ENCODE measurements at regions not wholly inside any gene's neighbourhood (a gene's known extent, or its start where the extent isn't known, plus 50 kb on each side); places are given as distances from the start of the nearest gene placed in this dataset.

DNA sequence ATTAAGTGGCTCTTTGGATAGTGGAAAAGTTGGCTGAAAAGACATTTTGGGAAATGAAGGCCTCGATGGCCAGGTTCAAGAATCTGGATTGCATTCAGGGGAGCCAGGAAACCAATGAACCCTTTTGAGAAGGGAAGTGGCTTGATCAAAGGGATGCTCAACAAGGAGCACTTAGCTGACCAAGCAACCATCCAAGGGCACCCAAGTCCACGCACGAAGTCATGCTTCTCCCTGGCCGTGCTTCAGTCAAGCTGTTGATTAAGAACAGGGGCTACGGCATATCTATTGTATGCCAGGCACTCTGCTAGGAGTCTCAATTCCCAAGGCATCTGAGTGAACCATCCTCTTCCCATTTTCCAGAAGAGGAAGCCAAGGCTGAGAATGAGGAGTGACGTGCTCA is 185.8 kb upstream of the GLI2 start:
- peaks cover 90% of the 10 kb centered on the region for H3K27me3 Mint-ChIP-seq (ENCODE audit: low read depth, poor library complexity)

DNA sequence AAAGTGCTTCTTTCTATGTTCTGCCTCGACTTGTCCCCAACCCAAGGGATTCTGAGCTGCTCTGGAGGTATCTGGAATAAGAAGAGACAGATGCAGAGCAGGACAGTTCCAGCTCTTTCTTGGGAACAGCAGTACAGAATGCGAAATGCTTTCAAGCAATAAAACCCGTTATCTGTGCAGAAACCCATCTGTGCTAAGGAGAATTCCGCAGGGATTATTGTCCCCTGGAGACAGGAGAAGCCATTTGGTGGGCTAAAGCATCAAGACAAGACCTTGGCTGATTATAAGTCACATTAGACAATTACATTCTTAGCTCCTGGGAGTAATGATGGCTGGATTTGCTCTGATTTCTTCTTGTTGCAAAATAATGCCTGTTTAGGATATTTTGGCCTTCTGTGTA is 185.4 kb upstream of the GLI2 start:
- TF ChIP-seq, protein P1, sequence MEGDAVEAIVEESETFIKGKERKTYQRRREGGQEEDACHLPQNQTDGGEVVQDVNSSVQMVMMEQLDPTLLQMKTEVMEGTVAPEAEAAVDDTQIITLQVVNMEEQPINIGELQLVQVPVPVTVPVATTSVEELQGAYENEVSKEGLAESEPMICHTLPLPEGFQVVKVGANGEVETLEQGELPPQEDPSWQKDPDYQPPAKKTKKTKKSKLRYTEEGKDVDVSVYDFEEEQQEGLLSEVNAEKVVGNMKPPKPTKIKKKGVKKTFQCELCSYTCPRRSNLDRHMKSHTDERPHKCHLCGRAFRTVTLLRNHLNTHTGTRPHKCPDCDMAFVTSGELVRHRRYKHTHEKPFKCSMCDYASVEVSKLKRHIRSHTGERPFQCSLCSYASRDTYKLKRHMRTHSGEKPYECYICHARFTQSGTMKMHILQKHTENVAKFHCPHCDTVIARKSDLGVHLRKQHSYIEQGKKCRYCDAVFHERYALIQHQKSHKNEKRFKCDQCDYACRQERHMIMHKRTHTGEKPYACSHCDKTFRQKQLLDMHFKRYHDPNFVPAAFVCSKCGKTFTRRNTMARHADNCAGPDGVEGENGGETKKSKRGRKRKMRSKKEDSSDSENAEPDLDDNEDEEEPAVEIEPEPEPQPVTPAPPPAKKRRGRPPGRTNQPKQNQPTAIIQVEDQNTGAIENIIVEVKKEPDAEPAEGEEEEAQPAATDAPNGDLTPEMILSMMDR (IDR thresholded peaks at IDR 0.05): no peak
- DNase-seq: no peak
- Mint-ChIP-seq H3K9me3 (no peaks in the 10 kb centered on the region), H3K27ac (no peak overlapping the region), H3K27me3 (ENCODE audit: low read depth, poor library complexity) (peaks cover 90% of the 10 kb centered on the region), H3K4me3 (no peak overlapping the region), H3K4me1 (peaks cover 40% of the 10 kb centered on the region), H3K36me3 (ENCODE audit: low read depth) (no peaks in the 10 kb centered on the region)

More for the DNA sequence above, 185.8 kb upstream of the GLI2 start:
- Mint-ChIP-seq H3K4me1 (peaks cover 41% of the 10 kb centered on the region), H3K4me3 (no peak overlapping the region), H3K27ac (no peak overlapping the region), H3K36me3 (ENCODE audit: low read depth) (no peaks in the 10 kb centered on the region), H3K9me3 (no peaks in the 10 kb centered on the region)
- TF ChIP-seq, protein P1 (IDR thresholded peaks at IDR 0.05): no peak
- no peak for DNase-seq

DNA sequence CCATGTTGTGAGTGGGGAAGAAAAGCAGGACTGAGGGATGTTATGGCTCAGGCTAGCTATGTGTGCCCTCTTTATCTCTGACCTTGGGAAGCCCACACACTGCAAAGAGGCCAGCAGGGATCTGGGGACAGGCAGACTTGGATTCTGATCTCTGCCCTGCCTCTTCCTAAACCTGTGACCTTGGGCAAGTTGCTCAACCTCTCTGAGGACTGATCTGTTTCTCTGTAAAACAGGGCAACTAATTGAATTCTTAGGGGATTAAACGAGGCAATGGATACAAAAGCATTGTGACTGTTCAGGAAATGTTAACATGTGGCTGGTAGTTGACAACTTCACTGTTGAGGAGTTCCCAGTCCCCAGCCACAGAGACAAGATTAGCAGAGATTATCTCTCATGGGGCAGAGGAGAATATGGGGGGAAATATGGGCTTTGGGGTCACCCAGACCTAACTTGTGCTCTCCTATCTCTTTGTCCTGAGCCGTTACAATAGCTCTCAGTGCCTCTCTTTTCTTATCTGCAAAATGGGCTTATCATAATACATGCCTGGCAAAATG is 184.7 kb upstream of the GLI2 start:
- H3K27me3 Mint-ChIP-seq (ENCODE audit: low read depth, poor library complexity): peaks cover 90% of the 10 kb centered on the region
- no peak overlapping the region for H3K4me3 Mint-ChIP-seq
- TF ChIP-seq, protein P1 (IDR thresholded peaks at IDR 0.05): no peak
- no peaks in the 10 kb centered on the region for H3K36me3 Mint-ChIP-seq (ENCODE audit: low read depth)
- no peaks in the 10 kb centered on the region for H3K9me3 Mint-ChIP-seq
- H3K4me1 Mint-ChIP-seq: peaks cover 33% of the 10 kb centered on the region
- H3K27ac Mint-ChIP-seq: no peak overlapping the region
- no peak for DNase-seq

DNA sequence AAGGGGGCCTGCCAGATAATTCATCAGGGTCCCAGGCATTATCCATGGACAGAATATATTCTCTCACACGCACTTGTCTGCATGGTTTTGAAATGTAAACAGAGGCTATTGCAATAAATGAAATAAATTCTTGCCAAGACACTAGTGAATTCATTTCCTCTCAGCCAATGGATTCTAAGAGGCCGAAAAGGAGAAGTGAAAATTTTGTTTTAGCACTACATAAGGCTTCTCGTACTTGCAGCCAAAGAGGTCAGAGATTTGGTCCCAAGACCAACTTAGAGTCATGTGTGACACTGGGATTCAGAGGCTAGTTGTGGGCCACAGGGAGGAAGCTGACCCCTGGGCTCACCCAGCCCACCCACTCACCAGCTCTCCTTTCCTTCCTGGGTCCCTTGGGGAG is 184.1 kb upstream of the GLI2 start:
- TF ChIP-seq, protein P1 (IDR thresholded peaks at IDR 0.05): no peak
- Mint-ChIP-seq H3K27me3 (ENCODE audit: low read depth, poor library complexity) (peaks cover 90% of the 10 kb centered on the region), H3K4me1 (peaks cover 27% of the 10 kb centered on the region), H3K36me3 (ENCODE audit: low read depth) (no peaks in the 10 kb centered on the region), H3K27ac (no peak overlapping the region), H3K4me3 (no peak overlapping the region), H3K9me3 (peaks cover 4% of the 10 kb centered on the region)
- no peak for DNase-seq

DNA sequence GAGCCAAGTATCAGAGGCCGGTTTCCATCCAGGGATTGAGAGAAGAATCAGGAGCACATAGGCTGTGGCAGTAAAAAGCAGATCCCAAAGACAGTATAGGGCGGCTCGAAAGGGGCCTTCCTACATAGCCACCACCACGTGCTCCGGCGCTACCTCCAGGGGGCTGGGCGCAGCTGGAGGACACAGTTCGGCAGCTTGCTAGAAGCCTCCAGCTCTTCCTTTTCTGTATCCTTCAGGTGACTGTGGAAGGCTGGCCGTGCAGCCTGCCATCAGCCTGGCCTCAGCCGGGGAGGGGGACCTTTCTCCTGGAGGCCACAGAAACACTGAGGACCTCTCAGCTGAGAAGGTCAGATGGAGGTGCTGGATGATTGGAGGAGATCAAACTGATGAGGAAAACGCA is 183.6 kb upstream of the GLI2 start:
- H3K9me3 Mint-ChIP-seq: peaks cover 4% of the 10 kb centered on the region
- H3K36me3 Mint-ChIP-seq (ENCODE audit: low read depth): no peaks in the 10 kb centered on the region
- TF ChIP-seq, protein P1 (IDR thresholded peaks at IDR 0.05): no peak
- H3K27me3 Mint-ChIP-seq (ENCODE audit: low read depth, poor library complexity): peaks cover 91% of the 10 kb centered on the region
- DNase-seq: no peak
- H3K4me1 Mint-ChIP-seq: peaks cover 23% of the 10 kb centered on the region
- H3K4me3 Mint-ChIP-seq: no peak overlapping the region
- no peak overlapping the region for H3K27ac Mint-ChIP-seq

DNA sequence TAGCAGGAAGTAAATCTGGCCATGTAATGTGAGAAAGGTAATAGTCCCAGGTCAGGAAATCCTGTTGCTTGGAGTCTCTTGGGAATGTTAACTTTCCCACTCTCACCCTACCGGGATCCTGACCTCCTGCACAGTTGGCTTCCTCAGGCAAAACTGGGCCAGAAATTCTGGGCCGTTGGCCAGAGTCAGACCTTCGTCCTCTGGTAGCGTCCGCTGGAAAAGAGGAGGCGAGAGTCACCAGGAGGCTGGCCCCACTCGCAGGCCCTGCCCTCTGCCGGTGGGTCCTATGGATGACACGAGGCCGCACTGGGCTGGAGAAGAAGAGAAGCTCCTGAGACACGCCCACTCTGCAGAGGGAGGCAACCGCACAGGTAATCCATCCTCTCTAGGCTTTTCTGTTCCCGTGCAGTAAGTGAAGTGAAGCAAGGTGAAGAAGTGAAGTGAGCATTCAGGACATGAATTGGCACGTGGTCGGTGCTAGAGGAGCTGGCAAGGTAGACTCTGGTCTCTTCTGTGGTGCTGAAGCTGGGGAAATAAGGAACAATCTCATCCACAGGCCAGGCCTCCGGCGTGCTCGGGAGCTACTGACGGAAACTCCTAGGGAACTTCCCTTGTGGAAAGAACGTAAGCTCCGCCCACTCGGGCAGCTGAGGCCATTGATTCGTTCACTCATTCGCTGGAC is 182.7 kb upstream of the GLI2 start:
- DNase-seq: peak; percentile 82
- H3K4me3 Mint-ChIP-seq: peak overlapping the region; percentile 4
- no peak overlapping the region for H3K27ac Mint-ChIP-seq
- H3K9me3 Mint-ChIP-seq: peaks cover 4% of the 10 kb centered on the region
- H3K4me1 Mint-ChIP-seq: peaks cover 23% of the 10 kb centered on the region
- no peaks in the 10 kb centered on the region for H3K36me3 Mint-ChIP-seq (ENCODE audit: low read depth)
- TF ChIP-seq, protein P1 (IDR thresholded peaks at IDR 0.05): peak; percentile 72
- H3K27me3 Mint-ChIP-seq (ENCODE audit: low read depth, poor library complexity): peaks cover 91% of the 10 kb centered on the region
